Keratinocyte (primary cell): ENCODE measurements at regions not wholly inside any gene's neighbourhood (a gene's known extent, or its start where the extent isn't known, plus 50 kb on each side); places are given as distances from the start of the nearest gene placed in this dataset.

Experiments used
- DNase-seq: peaks from one replicate; pipeline ENCODE4 v3.0.0-alpha.2; 2011; ENCODE audit warnings: low read depth, missing footprints, low spot score
- FAIRE-seq: peaks from 2 replicates; lab custom pipeline; 2011; peaks lifted over from hg19 to GRCh38; lab: Jason Lieb, UNC
- H2AFZ ChIP-seq: 2 replicates; pipeline ENCODE4 v1.6.0; 2012; ENCODE audit warnings: low read length, control low read depth, inconsistent platforms; ENCODE audit not compliant: control insufficient read depth
- H3K27ac ChIP-seq: 2 replicates; pipeline ENCODE4 v1.5.1; 2011; ENCODE audit warnings: low read length; ENCODE audit not compliant: control insufficient read depth, insufficient read depth
- H3K27me3 ChIP-seq: 3 replicates; pipeline ENCODE4 v1.6.0; 2011; ENCODE audit warnings: low read length; ENCODE audit not compliant: control insufficient read depth, insufficient read depth; ENCODE audit errors: extremely low read depth
- H3K36me3 ChIP-seq, 2 experiments: 2 replicates in 1 of 2; 3 replicates in 1 of 2; pipeline ENCODE4 v1.5.1; 2011; ENCODE audit warnings: low read length in 2 of 2, mild to moderate bottlenecking in 1 of 2; ENCODE audit not compliant: control insufficient read depth in 2 of 2, insufficient read depth in 2 of 2; ENCODE audit errors: extremely low read depth in 1 of 2
- H3K4me1 ChIP-seq: 3 replicates; pipeline ENCODE4 v1.5.1; 2011; ENCODE audit warnings: low read length; ENCODE audit not compliant: control insufficient read depth, insufficient read depth; ENCODE audit errors: extremely low read depth
- H3K4me2 ChIP-seq: 3 replicates; pipeline ENCODE4 v1.6.0; 2011; ENCODE audit warnings: low read depth, low read length; ENCODE audit not compliant: control insufficient read depth, insufficient read depth; ENCODE audit errors: extremely low read depth
- H3K4me3 ChIP-seq, 3 experiments: fragments of 200-600 bp in 1 of 3; sonication (generic) in 1 of 3; 2 replicates in 2 of 3; 3 replicates in 1 of 3; pipeline ENCODE4 v1.5.1; 2011 to 2016; ENCODE audit warnings: low read length in 3 of 3, mild to moderate bottlenecking in 3 of 3, control low read depth in 2 of 3, inconsistent platforms in 1 of 3, low read depth in 1 of 3, mixed read lengths in 1 of 3, mixed run types in 1 of 3, moderate library complexity in 1 of 3; ENCODE audit not compliant: control insufficient read depth in 2 of 3, insufficient read depth in 2 of 3; ENCODE audit errors: extremely low read depth in 1 of 3
- H3K79me2 ChIP-seq: 2 replicates; pipeline ENCODE4 v1.6.0; 2012; ENCODE audit warnings: low read length; ENCODE audit not compliant: control insufficient read depth, insufficient read depth
- H3K9ac ChIP-seq: 3 replicates; pipeline ENCODE4 v1.6.0; 2011; ENCODE audit warnings: low read length; ENCODE audit not compliant: control insufficient read depth, insufficient read depth; ENCODE audit errors: extremely low read depth
- H3K9me1 ChIP-seq: 3 replicates; pipeline ENCODE4 v1.6.0; 2011; ENCODE audit warnings: low read length; ENCODE audit not compliant: control insufficient read depth, insufficient read depth; ENCODE audit errors: extremely low read depth
- H3K9me3 ChIP-seq: 2 replicates; pipeline ENCODE4 v1.5.1; 2012; ENCODE audit warnings: low read depth, low read length; ENCODE audit not compliant: control insufficient read depth
- H4K20me1 ChIP-seq: 3 replicates; pipeline ENCODE4 v1.6.0; 2011; ENCODE audit warnings: low read length; ENCODE audit not compliant: control insufficient read depth, insufficient read depth; ENCODE audit errors: extremely low read depth
- CTCF ChIP-seq, 3 experiments: IDR thresholded peaks in 1 of 3; conservative IDR thresholded peaks in 1 of 3; optimal IDR thresholded peaks in 1 of 3; 2 replicates in 2 of 3; 3 replicates in 1 of 3; pipeline versions ENCODE3 to v1.5.1; 2011; ENCODE audit warnings: low read length in 3 of 3, mild to moderate bottlenecking in 3 of 3, moderate library complexity in 2 of 3, control low read depth in 1 of 3, inconsistent platforms in 1 of 3; ENCODE audit not compliant: insufficient read depth in 2 of 3; ENCODE audit errors: extremely low read depth in 1 of 3
- EZH2 ChIP-seq: IDR thresholded peaks from one replicate; pipeline ENCODE4 v1.6.1; 2012; ENCODE audit warnings: inconsistent platforms, mild to moderate bottlenecking, low read length, moderate library complexity
- dilution Hi-C: fragments of 300-500 bp; cut with MboI; formaldehyde crosslinking; loops from one replicate; pipeline ENCODE4 v1.7.0; 2020; ENCODE audit warnings: low sequenced_read_pairs; ENCODE audit not compliant: extremely low pct_ligation_motif_present

- H3K79me2 ChIP-seq, result no peaks in the 10 kb centered on the region
- FAIRE-seq, result no peak
- DNase-seq, result no peak
- TF ChIP-seq EZH2 (no peak), CTCF (optimal IDR thresholded peaks at IDR 0.05 in 1 of 3, IDR thresholded peaks at IDR 0.05 in 1 of 3, conservative IDR thresholded peaks at IDR 0.05 in 1 of 3; ENCODE audit: extremely low read depth in 1 of 3, insufficient read depth in 2 of 3, low read length in 3 of 3) (no peak)
- no peaks in the 10 kb centered on the region for H3K27me3 ChIP-seq
- H3K9me1 ChIP-seq, result no peaks in the 10 kb centered on the region
- H3K4me3 ChIP-seq, result no peak overlapping the region
- dilution Hi-C loops, result no loop called here
- no peak overlapping the region for H3K9ac ChIP-seq
- H2AFZ ChIP-seq, result no peak overlapping the region
- H3K36me3 ChIP-seq, result no peaks in the 10 kb centered on the region
- H3K4me1 ChIP-seq, result no peaks in the 10 kb centered on the region
- H4K20me1 ChIP-seq, result no peaks in the 10 kb centered on the region
- H3K9me3 ChIP-seq, result no peaks in the 10 kb centered on the region
- no peak overlapping the region for H3K27ac ChIP-seq
- H3K4me2 ChIP-seq, result no peak overlapping the region
Measured at GRCh38 chr9:86714999-86715398, 232.3 kb downstream of the GAS1 start.

- H3K4me3 ChIP-seq, result no peak overlapping the region
- dilution Hi-C loops, result no loop called here
- TF ChIP-seq CTCF (optimal IDR thresholded peaks at IDR 0.05 in 1 of 3, IDR thresholded peaks at IDR 0.05 in 1 of 3, conservative IDR thresholded peaks at IDR 0.05 in 1 of 3; ENCODE audit: extremely low read depth in 1 of 3, insufficient read depth in 2 of 3, low read length in 3 of 3) (no peak), EZH2 (no peak)
- H4K20me1 ChIP-seq, result no peaks in the 10 kb centered on the region
- no peaks in the 10 kb centered on the region for H3K79me2 ChIP-seq
- FAIRE-seq, result no peak
- H3K9me1 ChIP-seq, result no peaks in the 10 kb centered on the region
- no peak overlapping the region for H3K4me2 ChIP-seq
- no peaks in the 10 kb centered on the region for H3K9me3 ChIP-seq
- no peaks in the 10 kb centered on the region for H3K27me3 ChIP-seq
- DNase-seq, result no peak
- H3K4me1 ChIP-seq, result no peaks in the 10 kb centered on the region
- H2AFZ ChIP-seq, result no peak overlapping the region
- H3K36me3 ChIP-seq, result no peaks in the 10 kb centered on the region
- no peak overlapping the region for H3K27ac ChIP-seq
- H3K9ac ChIP-seq, result no peak overlapping the region
Measured at GRCh38 chr9:86713970-86714369, 233.3 kb downstream of the GAS1 start.
